ENCODE measurements at regions not wholly inside any gene's neighbourhood (a gene's known extent, or its start where the extent isn't known, plus 50 kb on each side); places are given as distances from the start of the nearest gene placed in this dataset.

DNA sequence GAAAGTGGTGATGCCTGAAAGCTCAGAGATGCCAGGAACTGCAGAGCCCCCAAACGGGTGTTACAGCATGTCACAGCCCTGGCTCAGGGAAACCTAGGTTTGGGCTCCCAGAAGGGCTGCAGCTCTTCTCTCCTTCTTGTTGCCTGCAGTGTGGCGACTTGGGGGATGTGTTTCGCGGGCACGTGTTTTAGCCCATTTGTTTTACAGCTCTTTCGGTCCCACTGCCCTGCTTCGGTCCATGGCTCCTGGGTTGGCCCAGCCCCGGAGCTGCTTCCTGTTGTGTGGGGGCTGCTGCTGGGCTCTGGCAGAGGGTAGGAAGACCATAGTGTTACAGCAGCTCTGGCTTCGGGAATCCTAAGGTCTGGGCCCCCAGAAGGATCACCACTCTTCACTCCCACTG lies 222.9 kb upstream of the RIOK2 start:
- TF ChIP-seq EZH2 (IDR thresholded peaks at IDR 0.05): no peak
- TF ChIP-seq POLR2AphosphoS5 (IDR thresholded peaks at IDR 0.05; ENCODE audit: borderline replicate concordance, low read depth, low read length): no peak
- no peak for TF ChIP-seq FOXP2 (optimal IDR thresholded peaks at IDR 0.05; ENCODE audit: control extremely low read depth, extremely low read length, insufficient read depth)

Data from SK-N-MC (cell line).